ENCODE measurements at regions not wholly inside any gene's neighbourhood (a gene's known extent, or its start where the extent isn't known, plus 50 kb on each side); places are given as distances from the start of the nearest gene placed in this dataset.

GRCh38 chr13:56909896-56910600 lies 230.7 kb upstream of the PRR20A start:
- no peaks in the 10 kb centered on the region for H3K27me3 ChIP-seq
- TF ChIP-seq CTCF (IDR thresholded peaks at IDR 0.05) (no peak), POLR2A (IDR thresholded peaks at IDR 0.05) (no peak)
- H3K9me3 ChIP-seq (replicated peaks in 1 of 3): no peaks in the 10 kb centered on the region
- no peak overlapping the region for H3K27ac ChIP-seq
- no peak overlapping the region for H3K4me3 ChIP-seq
- intact Hi-C loops (cut with DNase I): no loop called here
- H3K36me3 ChIP-seq (replicated peaks in 1 of 2): no peaks in the 10 kb centered on the region
- 90 to 94% (median 93%) methylated on average over 26 to 30 of the region's 30 CpGs for WGBS, 4 donors
- H3K4me1 ChIP-seq (replicated peaks in 1 of 2): no peaks in the 10 kb centered on the region
- no peak for DNase-seq

- intact Hi-C loops (cut with DNase I): no loop called here
- H3K4me3 ChIP-seq: no peak overlapping the region
- no peaks in the 10 kb centered on the region for H3K9me3 ChIP-seq (replicated peaks in 1 of 3)
- no peaks in the 10 kb centered on the region for H3K4me1 ChIP-seq (replicated peaks in 1 of 2)
- no peaks in the 10 kb centered on the region for H3K36me3 ChIP-seq (replicated peaks in 1 of 2)
- no peak overlapping the region for H3K27ac ChIP-seq
- WGBS, 4 donors: 90 to 95% (median 92%) methylated on average over 3 of the region's 3 CpGs
- H3K27me3 ChIP-seq: no peaks in the 10 kb centered on the region
- DNase-seq: no peak
- no peak for TF ChIP-seq POLR2A (IDR thresholded peaks at IDR 0.05)
- no peak for TF ChIP-seq CTCF (IDR thresholded peaks at IDR 0.05)
These were observed 222.8 kb upstream of the PRR20A start for GRCh38 chr13:56917966-56918365.

- Histone ChIP-seq H3K27ac (no peak overlapping the region), H3K9me3 (replicated peaks in 1 of 3) (no peaks in the 10 kb centered on the region), H3K4me1 (replicated peaks in 1 of 2) (no peaks in the 10 kb centered on the region), H3K27me3 (no peaks in the 10 kb centered on the region), H3K36me3 (replicated peaks in 1 of 2) (no peaks in the 10 kb centered on the region), H3K4me3 (no peak overlapping the region)
- intact Hi-C loops (cut with DNase I): no loop called here
- DNase-seq: no peak
- WGBS, 4 donors: 69 to 83% (median 73%) methylated on average over 2 of the region's 2 CpGs
- no peak for TF ChIP-seq CTCF (IDR thresholded peaks at IDR 0.05)
- no peak for TF ChIP-seq POLR2A (IDR thresholded peaks at IDR 0.05)
These were observed 217.0 kb upstream of the PRR20A start for GRCh38 chr13:56923626-56924140.

GRCh38 chr13:56924401-56924800 lies 216.3 kb upstream of the PRR20A start:
- H3K4me1 ChIP-seq (replicated peaks in 1 of 2): no peaks in the 10 kb centered on the region
- 63 to 80% (median 67%) methylated on average over 2 of the region's 2 CpGs for WGBS, 4 donors
- H3K9me3 ChIP-seq (replicated peaks in 1 of 3): no peaks in the 10 kb centered on the region
- no peaks in the 10 kb centered on the region for H3K36me3 ChIP-seq (replicated peaks in 1 of 2)
- no peak for DNase-seq
- H3K4me3 ChIP-seq: no peak overlapping the region
- TF ChIP-seq POLR2A (IDR thresholded peaks at IDR 0.05): no peak
- TF ChIP-seq CTCF (IDR thresholded peaks at IDR 0.05): no peak
- H3K27ac ChIP-seq: no peak overlapping the region
- intact Hi-C loops (cut with DNase I): no loop called here
- no peaks in the 10 kb centered on the region for H3K27me3 ChIP-seq
